Neural cell (in vitro differentiated cells): ENCODE measurements at regions not wholly inside any gene's neighbourhood (a gene's known extent, or its start where the extent isn't known, plus 50 kb on each side); places are given as distances from the start of the nearest gene placed in this dataset.

Experiments used
- EP300 ChIP-seq: fragments of 450-650 bp; conservative IDR thresholded peaks from 2 replicates; pipeline ENCODE4 v1.6.1; 2014; ENCODE audit warnings: antibody characterized with exemption, mild to moderate bottlenecking, moderate library complexity; ENCODE audit not compliant: poor library complexity, severe bottlenecking
- EZH2 ChIP-seq: fragments of 200-600, 300-800 bp; shearing (Covaris generic), sonication (generic); IDR thresholded peaks from 2 replicates; pipeline ENCODE4 v1.6.1; 2014; ENCODE audit warnings: antibody characterized with exemption, low read length, borderline replicate concordance, mild to moderate bottlenecking; ENCODE audit not compliant: insufficient read depth, poor library complexity, severe bottlenecking
- MXI1 ChIP-seq: fragments of 450-650 bp; conservative IDR thresholded peaks from 2 replicates; pipeline ENCODE4 v1.6.1; 2014; ENCODE audit warnings: antibody characterized with exemption, mild to moderate bottlenecking; ENCODE audit not compliant: poor library complexity, severe bottlenecking
- POLR2AphosphoS5 ChIP-seq: IDR thresholded peaks from 2 replicates; pipeline ENCODE4 v1.6.1; 2012
- TAF1 ChIP-seq: IDR thresholded peaks from 2 replicates; pipeline ENCODE4 v1.6.1; 2012; ENCODE audit warnings: low read depth
- TF ChIP-seq, protein P1 (sequence below): fragments of 450-650 bp; IDR thresholded peaks from 2 replicates; pipeline ENCODE4 v1.5.1; 2014; ENCODE audit warnings: antibody characterized with exemption, mild to moderate bottlenecking, moderate library complexity; ENCODE audit not compliant: poor library complexity, severe bottlenecking
- TF ChIP-seq, protein P2 (sequence below): IDR thresholded peaks from 2 replicates; pipeline ENCODE4 v1.6.1; 2012; ENCODE audit warnings: borderline replicate concordance

DNA sequence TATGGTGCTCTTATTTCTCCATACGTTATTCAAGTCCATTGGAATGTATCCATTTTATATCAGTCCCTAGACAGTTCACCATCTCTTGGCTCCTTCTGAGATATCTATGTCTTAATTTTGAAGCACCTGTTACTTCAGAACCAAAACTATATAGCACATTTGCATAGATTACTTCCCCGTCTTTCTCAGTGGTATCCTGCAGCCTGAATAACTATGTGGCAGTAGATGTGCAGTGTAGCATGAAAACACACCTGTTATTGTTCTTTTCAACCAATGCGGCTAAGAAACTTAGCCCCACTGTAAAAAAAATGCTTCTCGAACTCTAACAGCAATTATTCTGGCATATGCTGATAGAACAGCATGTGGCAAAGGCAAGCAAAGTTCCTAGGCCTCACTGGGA lies 1184.4 kb upstream of the ADGRB3 start:
- TF ChIP-seq POLR2AphosphoS5 (no peak), TAF1 (no peak), MXI1 (no peak), EP300 (no peak), EZH2 (no peak)
- TF ChIP-seq, protein P1, sequence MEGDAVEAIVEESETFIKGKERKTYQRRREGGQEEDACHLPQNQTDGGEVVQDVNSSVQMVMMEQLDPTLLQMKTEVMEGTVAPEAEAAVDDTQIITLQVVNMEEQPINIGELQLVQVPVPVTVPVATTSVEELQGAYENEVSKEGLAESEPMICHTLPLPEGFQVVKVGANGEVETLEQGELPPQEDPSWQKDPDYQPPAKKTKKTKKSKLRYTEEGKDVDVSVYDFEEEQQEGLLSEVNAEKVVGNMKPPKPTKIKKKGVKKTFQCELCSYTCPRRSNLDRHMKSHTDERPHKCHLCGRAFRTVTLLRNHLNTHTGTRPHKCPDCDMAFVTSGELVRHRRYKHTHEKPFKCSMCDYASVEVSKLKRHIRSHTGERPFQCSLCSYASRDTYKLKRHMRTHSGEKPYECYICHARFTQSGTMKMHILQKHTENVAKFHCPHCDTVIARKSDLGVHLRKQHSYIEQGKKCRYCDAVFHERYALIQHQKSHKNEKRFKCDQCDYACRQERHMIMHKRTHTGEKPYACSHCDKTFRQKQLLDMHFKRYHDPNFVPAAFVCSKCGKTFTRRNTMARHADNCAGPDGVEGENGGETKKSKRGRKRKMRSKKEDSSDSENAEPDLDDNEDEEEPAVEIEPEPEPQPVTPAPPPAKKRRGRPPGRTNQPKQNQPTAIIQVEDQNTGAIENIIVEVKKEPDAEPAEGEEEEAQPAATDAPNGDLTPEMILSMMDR: no peak
- TF ChIP-seq, protein P2, sequence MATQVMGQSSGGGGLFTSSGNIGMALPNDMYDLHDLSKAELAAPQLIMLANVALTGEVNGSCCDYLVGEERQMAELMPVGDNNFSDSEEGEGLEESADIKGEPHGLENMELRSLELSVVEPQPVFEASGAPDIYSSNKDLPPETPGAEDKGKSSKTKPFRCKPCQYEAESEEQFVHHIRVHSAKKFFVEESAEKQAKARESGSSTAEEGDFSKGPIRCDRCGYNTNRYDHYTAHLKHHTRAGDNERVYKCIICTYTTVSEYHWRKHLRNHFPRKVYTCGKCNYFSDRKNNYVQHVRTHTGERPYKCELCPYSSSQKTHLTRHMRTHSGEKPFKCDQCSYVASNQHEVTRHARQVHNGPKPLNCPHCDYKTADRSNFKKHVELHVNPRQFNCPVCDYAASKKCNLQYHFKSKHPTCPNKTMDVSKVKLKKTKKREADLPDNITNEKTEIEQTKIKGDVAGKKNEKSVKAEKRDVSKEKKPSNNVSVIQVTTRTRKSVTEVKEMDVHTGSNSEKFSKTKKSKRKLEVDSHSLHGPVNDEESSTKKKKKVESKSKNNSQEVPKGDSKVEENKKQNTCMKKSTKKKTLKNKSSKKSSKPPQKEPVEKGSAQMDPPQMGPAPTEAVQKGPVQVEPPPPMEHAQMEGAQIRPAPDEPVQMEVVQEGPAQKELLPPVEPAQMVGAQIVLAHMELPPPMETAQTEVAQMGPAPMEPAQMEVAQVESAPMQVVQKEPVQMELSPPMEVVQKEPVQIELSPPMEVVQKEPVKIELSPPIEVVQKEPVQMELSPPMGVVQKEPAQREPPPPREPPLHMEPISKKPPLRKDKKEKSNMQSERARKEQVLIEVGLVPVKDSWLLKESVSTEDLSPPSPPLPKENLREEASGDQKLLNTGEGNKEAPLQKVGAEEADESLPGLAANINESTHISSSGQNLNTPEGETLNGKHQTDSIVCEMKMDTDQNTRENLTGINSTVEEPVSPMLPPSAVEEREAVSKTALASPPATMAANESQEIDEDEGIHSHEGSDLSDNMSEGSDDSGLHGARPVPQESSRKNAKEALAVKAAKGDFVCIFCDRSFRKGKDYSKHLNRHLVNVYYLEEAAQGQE: no peak
